Lung (tissue), 11 donors: ENCODE measurements at regions not wholly inside any gene's neighbourhood (a gene's known extent, or its start where the extent isn't known, plus 50 kb on each side); places are given as distances from the start of the nearest gene placed in this dataset.
A peak's percentile ranks its signal among the peaks of the same experiment; 100 is the strongest.

Experiments
- ATAC-seq: fragments of 200-7000 bp; cut with Tn5 transposase; one replicate; pipeline ENCODE4 v1.9.1; 2020; ENCODE audit warnings: moderate number of reproducible peaks; ENCODE audit not compliant: insufficient read depth, low FRiP score
- DNase-seq, 3 donors: peaks; one replicate each; pipeline ENCODE4 v3.0.0-alpha.2; 2013 to 2017
- H3K27ac ChIP-seq, 2 donors: one replicate each; pipeline ENCODE4 v1.5.1; 2013; ENCODE audit warnings: mild to moderate bottlenecking in 2 of 2, moderate library complexity in 2 of 2, control low read depth in 1 of 2, inconsistent platforms in 1 of 2, low read depth in 1 of 2, low read length in 1 of 2
- H3K27me3 ChIP-seq, 3 donors: one replicate each; pipeline ENCODE4 v1.5.1; 2013; ENCODE audit warnings: low read length in 2 of 3; ENCODE audit not compliant: control insufficient read depth in 3 of 3, insufficient read depth in 3 of 3
- H3K36me3 ChIP-seq, 4 donors: one replicate each; pipeline ENCODE4 v1.5.1; 2013; ENCODE audit warnings: low read length in 4 of 4, mild to moderate bottlenecking in 1 of 4, moderate library complexity in 1 of 4; ENCODE audit not compliant: control insufficient read depth in 4 of 4, insufficient read depth in 4 of 4
- H3K4me1 ChIP-seq, 5 donors: one replicate each; pipeline ENCODE4 v1.5.1; 2013; ENCODE audit warnings: low read length in 5 of 5, mild to moderate bottlenecking in 2 of 5, moderate library complexity in 1 of 5; ENCODE audit not compliant: control insufficient read depth in 5 of 5, insufficient read depth in 5 of 5
- H3K4me3 ChIP-seq: one replicate; pipeline ENCODE4 v1.5.1; 2013; ENCODE audit warnings: mild to moderate bottlenecking, control low read depth, moderate library complexity
- H3K9ac ChIP-seq, 2 donors: one replicate each; pipeline ENCODE4 v1.5.1; 2013; ENCODE audit warnings: low read length in 2 of 2, control low read depth in 1 of 2; ENCODE audit not compliant: insufficient read depth in 1 of 2
- H3K9me3 ChIP-seq, 4 donors: one replicate each; pipeline ENCODE4 v1.5.1; 2013; ENCODE audit warnings: low read length in 3 of 4, mild to moderate bottlenecking in 1 of 4, moderate library complexity in 1 of 4; ENCODE audit not compliant: control insufficient read depth in 4 of 4, insufficient read depth in 3 of 4
- CTCF ChIP-seq: IDR thresholded peaks from 2 replicates; pipeline ENCODE4 v1.5.1; 2012; ENCODE audit warnings: mild to moderate bottlenecking; ENCODE audit errors: control extremely low read depth, extremely low read depth
- WGBS, 2 donors: extraction: QIAGEN DNeasy Blood & Tissue Kit; methylation state at CpG; one replicate each; pipeline ENCODE4 v1.1.7; 2013; 5-methylcytosine and 5-hydroxymethylcytosine counted together
- donor health status: control.
- donor health status: control.
- donor health status: Bipolar disorder and iron deficiency.
- donor health status: healthy.
- donor health status: DM: yes; HTN: yes; CAD: no.

GRCh38 chr9:91147079-91147708, 214.5 kb downstream of the AUH start:
- DNase-seq, result no peak
- no peaks in the 10 kb centered on the region for H3K9me3 ChIP-seq
- no peak overlapping the region for H3K4me3 ChIP-seq
- no peaks in the 10 kb centered on the region for H3K27me3 ChIP-seq
- peak overlapping the region in 1 of 2 donors; percentile 61 for H3K27ac ChIP-seq
- H3K4me1 ChIP-seq, result no peaks in the 10 kb centered on the region
- no peak for TF ChIP-seq CTCF
- ATAC-seq, result no peak
- H3K36me3 ChIP-seq, result no peaks in the 10 kb centered on the region
- H3K9ac ChIP-seq, result no peak overlapping the region
- WGBS, 2 donors, result 90 to 95% methylated on average over 5 of the region's 5 CpGs

GRCh38 chr9:91148306-91148705, 213.4 kb downstream of the AUH start:
- ATAC-seq (no peak), DNase-seq (no peak)
- no peaks in the 10 kb centered on the region for H3K9me3 ChIP-seq
- H3K27me3 ChIP-seq, result no peaks in the 10 kb centered on the region
- WGBS, 2 donors, result 51 to 54% methylated on average over 4 of the region's 4 CpGs
- no peaks in the 10 kb centered on the region for H3K36me3 ChIP-seq
- no peaks in the 10 kb centered on the region for H3K4me1 ChIP-seq
- TF ChIP-seq CTCF, result no peak
- H3K27ac ChIP-seq, result no peak overlapping the region
- H3K4me3 ChIP-seq, result no peak overlapping the region
- no peak overlapping the region for H3K9ac ChIP-seq

GRCh38 chr9:91150273-91150997, 211.3 kb downstream of the AUH start:
- no peaks in the 10 kb centered on the region for H3K27me3 ChIP-seq
- no peaks in the 10 kb centered on the region for H3K36me3 ChIP-seq
- no peak overlapping the region for H3K4me3 ChIP-seq
- H3K4me1 ChIP-seq, result no peaks in the 10 kb centered on the region
- no peak overlapping the region for H3K9ac ChIP-seq
- H3K27ac ChIP-seq, result peak overlapping the region in 1 of 2 donors; percentile 47
- DNase-seq (no peak), ATAC-seq (no peak)
- peaks cover 0 to 5% (median 0%) of the 10 kb centered on the region in 4 donors for H3K9me3 ChIP-seq
- WGBS, 2 donors, result 59 to 81% methylated on average over 3 of the region's 3 CpGs
- no peak for TF ChIP-seq CTCF
